NT2/D1 (cell line): ENCODE measurements at regions not wholly inside any gene's neighbourhood (a gene's known extent, or its start where the extent isn't known, plus 50 kb on each side); places are given as distances from the start of the nearest gene placed in this dataset.

Experiments
- SUZ12 ChIP-seq: IDR thresholded peaks from 2 replicates; pipeline ENCODE4 v1.6.1; 2011; ENCODE audit not compliant: insufficient read length, insufficient read depth; ENCODE audit errors: extremely low read depth
- YY1 ChIP-seq: IDR thresholded peaks from 2 replicates; pipeline ENCODE4 v1.6.1; 2011; ENCODE audit not compliant: insufficient read length, insufficient read depth

DNA sequence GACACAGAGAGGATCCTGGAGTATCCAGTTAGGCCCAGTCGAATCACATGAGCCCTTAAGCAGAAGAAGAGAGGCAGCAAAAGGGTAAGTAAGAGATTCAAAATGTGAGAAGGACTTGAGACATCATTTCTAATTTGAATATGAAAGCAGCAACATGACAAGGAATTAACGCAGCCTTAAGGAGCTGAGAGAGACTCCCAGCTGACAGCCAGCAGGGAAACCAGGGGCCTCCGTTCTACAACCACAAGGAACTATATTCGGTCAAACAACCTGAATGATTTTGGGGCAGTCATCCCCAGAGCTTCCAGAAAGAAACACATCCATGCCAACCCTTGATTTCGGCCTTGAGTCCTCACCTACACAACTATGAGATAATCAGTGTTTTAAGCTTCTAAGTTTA is 189.7 kb upstream of the MTNR1B start:
- TF ChIP-seq YY1: no peak
- TF ChIP-seq SUZ12: no peak
